Neural progenitor cell (in vitro differentiated cells): ENCODE measurements at regions not wholly inside any gene's neighbourhood (a gene's known extent, or its start where the extent isn't known, plus 50 kb on each side); places are given as distances from the start of the nearest gene placed in this dataset. TPM values are rescaled to one million over a fixed set of nuclear protein-coding genes. Genes with fewer than 3 reads are reported as not detected.
"Not testable (repeated sequence)": the region's sequence is repeated elsewhere in the genome, so short reads cannot be mapped to it uniquely, and the experiment has no call there.

Source experiments
- DNase-seq: peaks from one replicate; pipeline ENCODE4 v3.0.0-alpha.2; 2016; ENCODE audit warnings: low spot score
- H2AFZ ChIP-seq: fragments of 200-600 bp; sonication (generic); replicated peaks from 2 replicates; pipeline ENCODE4 v1.6.1; 2016; ENCODE audit warnings: antibody characterized with exemption
- H3F3A ChIP-seq: fragments of 200-600 bp; sonication (generic); 2 replicates; pipeline ENCODE4 v1.6.1; 2016; ENCODE audit warnings: antibody characterized with exemption, low read depth
- H3K27ac ChIP-seq: fragments of 200-600 bp; sonication (generic); 2 replicates; pipeline ENCODE4 v1.5.1; 2016; ENCODE audit warnings: mild to moderate bottlenecking
- H3K27me3 ChIP-seq: fragments of 200-600 bp; sonication (generic); 2 replicates; pipeline ENCODE4 v1.6.1; 2016; ENCODE audit warnings: mild to moderate bottlenecking, moderate library complexity
- H3K36me3 ChIP-seq: fragments of 200-600 bp; sonication (generic); 2 replicates; pipeline ENCODE4 v1.5.1; 2016
- H3K4me1 ChIP-seq: fragments of 200-600 bp; sonication (generic); 2 replicates; pipeline ENCODE4 v1.6.1; 2016; ENCODE audit warnings: mixed run types
- H3K4me2 ChIP-seq: fragments of 200-600 bp; sonication (generic); 2 replicates; pipeline ENCODE4 v1.6.1; 2016
- H3K4me3 ChIP-seq: fragments of 200-600 bp; sonication (generic); 2 replicates; pipeline ENCODE4 v1.5.1; 2016
- H3K79me2 ChIP-seq: fragments of 200-600 bp; sonication (generic); 2 replicates; pipeline ENCODE4 v1.6.1; 2016; ENCODE audit warnings: low read depth
- H3K9ac ChIP-seq: fragments of 200-600 bp; sonication (generic); 2 replicates; pipeline ENCODE4 v1.6.1; 2016
- H3K9me3 ChIP-seq: fragments of 200-600 bp; sonication (generic); 2 replicates; pipeline ENCODE4 v1.5.1; 2016; ENCODE audit warnings: low read depth
- H4K20me1 ChIP-seq: fragments of 200-600 bp; sonication (generic); 2 replicates; pipeline ENCODE4 v1.6.1; 2016; ENCODE audit warnings: low read depth
- H3K27ac Mint-ChIP-seq: 3 replicates; pipeline ENCODE4 v1.8.0; 2021; ENCODE audit warnings: mixed read lengths
- H3K27me3 Mint-ChIP-seq: 2 replicates; pipeline ENCODE4 v1.8.0; 2022; ENCODE audit warnings: low read depth, mild to moderate bottlenecking, inconsistent platforms, moderate library complexity, mixed read lengths; ENCODE audit not compliant: insufficient read depth
- H3K36me3 Mint-ChIP-seq: 3 replicates; pipeline ENCODE4 v1.8.0; 2021; ENCODE audit warnings: mixed read lengths
- H3K4me1 Mint-ChIP-seq: 3 replicates; pipeline ENCODE4 v1.8.0; 2021; ENCODE audit warnings: mixed read lengths
- H3K4me3 Mint-ChIP-seq: 3 replicates; pipeline ENCODE4 v1.8.0; 2021; ENCODE audit warnings: mild to moderate bottlenecking, moderate library complexity, mixed read lengths
- H3K9me3 Mint-ChIP-seq: 3 replicates; pipeline ENCODE4 v1.8.0; 2020; ENCODE audit warnings: mixed read lengths
- EZH2 ChIP-seq: fragments of 200-600 bp; sonication (generic); IDR thresholded peaks from 2 replicates; pipeline ENCODE4 v1.6.1; 2017; ENCODE audit warnings: antibody characterized with exemption, mild to moderate bottlenecking, moderate library complexity
- EZH2phosphoT487 ChIP-seq: fragments of 200-600 bp; sonication (generic); IDR thresholded peaks from 2 replicates; pipeline ENCODE4 v1.6.1; 2017; ENCODE audit warnings: antibody characterized with exemption
- small RNA-seq: library from RNA; depleted of rRNA; stranded (forward); fragments of <200 nt; gene quantifications from one replicate; pipeline ENCODE3, GENCODE V24; 2015
- TF ChIP-seq, protein P1 (sequence below): fragments of 200-600 bp; sonication (generic); IDR thresholded peaks from 2 replicates; pipeline ENCODE4 v1.5.1; 2017; ENCODE audit warnings: antibody characterized with exemption, mild to moderate bottlenecking

DNA sequence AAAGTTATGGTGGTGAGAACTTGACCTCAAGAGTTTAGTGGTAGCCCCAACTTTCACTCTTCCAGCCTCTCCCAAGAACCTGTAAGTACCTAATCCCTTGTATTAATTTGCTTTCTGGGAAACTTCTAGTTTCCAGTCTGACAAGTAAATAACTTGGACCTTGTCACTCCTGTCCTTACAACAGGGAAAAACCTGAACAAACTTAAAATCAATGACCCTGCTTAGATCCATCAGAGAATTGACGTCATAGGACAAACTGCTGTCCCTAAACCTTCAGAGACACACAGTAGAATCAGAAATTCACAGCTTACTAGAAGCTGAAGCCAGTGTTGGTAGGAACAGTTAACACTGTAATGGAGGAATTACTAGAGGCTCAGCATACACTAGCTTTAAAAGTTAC lies 60.0 kb upstream of the DCLK2 start:
- no peak overlapping the region for H3K4me3 Mint-ChIP-seq
- H3K9ac ChIP-seq: no peak overlapping the region
- peaks cover 3% of the 10 kb centered on the region for H3K4me1 Mint-ChIP-seq
- H2AFZ ChIP-seq: no peak overlapping the region
- H3F3A ChIP-seq: no peaks in the 10 kb centered on the region
- H3K4me3 ChIP-seq: no peak overlapping the region
- H3K27ac Mint-ChIP-seq: no peak overlapping the region
- H3K9me3 ChIP-seq: no peaks in the 10 kb centered on the region
- peaks cover 12% of the 10 kb centered on the region for H3K9me3 Mint-ChIP-seq
- H3K36me3 ChIP-seq: no peaks in the 10 kb centered on the region
- no peaks in the 10 kb centered on the region for H3K79me2 ChIP-seq
- no peaks in the 10 kb centered on the region for H3K27me3 ChIP-seq
- H3K27ac ChIP-seq: no peak overlapping the region
- no peaks in the 10 kb centered on the region for H3K4me1 ChIP-seq
- no peak for DNase-seq
- H3K36me3 Mint-ChIP-seq: no peaks in the 10 kb centered on the region
- H3K27me3 Mint-ChIP-seq: no peaks in the 10 kb centered on the region
- no peaks in the 10 kb centered on the region for H4K20me1 ChIP-seq
- TF ChIP-seq, protein P1, sequence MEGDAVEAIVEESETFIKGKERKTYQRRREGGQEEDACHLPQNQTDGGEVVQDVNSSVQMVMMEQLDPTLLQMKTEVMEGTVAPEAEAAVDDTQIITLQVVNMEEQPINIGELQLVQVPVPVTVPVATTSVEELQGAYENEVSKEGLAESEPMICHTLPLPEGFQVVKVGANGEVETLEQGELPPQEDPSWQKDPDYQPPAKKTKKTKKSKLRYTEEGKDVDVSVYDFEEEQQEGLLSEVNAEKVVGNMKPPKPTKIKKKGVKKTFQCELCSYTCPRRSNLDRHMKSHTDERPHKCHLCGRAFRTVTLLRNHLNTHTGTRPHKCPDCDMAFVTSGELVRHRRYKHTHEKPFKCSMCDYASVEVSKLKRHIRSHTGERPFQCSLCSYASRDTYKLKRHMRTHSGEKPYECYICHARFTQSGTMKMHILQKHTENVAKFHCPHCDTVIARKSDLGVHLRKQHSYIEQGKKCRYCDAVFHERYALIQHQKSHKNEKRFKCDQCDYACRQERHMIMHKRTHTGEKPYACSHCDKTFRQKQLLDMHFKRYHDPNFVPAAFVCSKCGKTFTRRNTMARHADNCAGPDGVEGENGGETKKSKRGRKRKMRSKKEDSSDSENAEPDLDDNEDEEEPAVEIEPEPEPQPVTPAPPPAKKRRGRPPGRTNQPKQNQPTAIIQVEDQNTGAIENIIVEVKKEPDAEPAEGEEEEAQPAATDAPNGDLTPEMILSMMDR: no peak
- TF ChIP-seq EZH2: no peak
- TF ChIP-seq EZH2phosphoT487: no peak
- no peak overlapping the region for H3K4me2 ChIP-seq

DNA sequence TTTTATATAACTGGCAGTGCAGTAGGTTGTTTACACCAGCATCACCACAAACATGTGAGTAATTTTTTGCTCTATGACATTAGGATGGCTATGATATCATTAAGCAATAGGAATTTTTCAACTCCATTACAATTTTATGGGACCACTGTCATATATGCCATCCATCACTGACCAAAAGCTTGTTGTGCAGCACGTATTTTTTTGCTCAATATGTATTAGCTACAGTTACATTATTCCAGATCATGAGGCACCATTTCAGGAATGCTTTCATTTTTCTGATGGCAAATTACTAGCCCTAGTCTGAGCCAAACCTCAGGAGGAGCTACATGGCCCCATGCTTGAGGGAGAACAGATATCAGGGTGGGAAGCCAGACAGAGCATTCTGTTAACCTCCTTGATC lies 56.8 kb upstream of the DCLK2 start:
- Histone ChIP-seq H3K4me3 (no peak overlapping the region), H4K20me1 (no peaks in the 10 kb centered on the region), H3K9me3 (no peaks in the 10 kb centered on the region), H2AFZ (no peak overlapping the region), H3K27me3 (no peaks in the 10 kb centered on the region), H3K4me2 (no peak overlapping the region), H3K36me3 (no peaks in the 10 kb centered on the region), H3K4me1 (no peaks in the 10 kb centered on the region), H3K27ac (no peak overlapping the region), H3F3A (no peaks in the 10 kb centered on the region), H3K9ac (no peak overlapping the region), H3K79me2 (no peaks in the 10 kb centered on the region)
- no peaks in the 10 kb centered on the region for H3K36me3 Mint-ChIP-seq
- no peak overlapping the region for H3K4me3 Mint-ChIP-seq
- TF ChIP-seq EZH2phosphoT487: no peak
- TF ChIP-seq, protein P1: no peak
- no peak for TF ChIP-seq EZH2
- no peaks in the 10 kb centered on the region for H3K4me1 Mint-ChIP-seq
- no peak for DNase-seq
- no peak overlapping the region for H3K27ac Mint-ChIP-seq
- no peaks in the 10 kb centered on the region for H3K27me3 Mint-ChIP-seq
- H3K9me3 Mint-ChIP-seq: peaks cover 10% of the 10 kb centered on the region

DNA sequence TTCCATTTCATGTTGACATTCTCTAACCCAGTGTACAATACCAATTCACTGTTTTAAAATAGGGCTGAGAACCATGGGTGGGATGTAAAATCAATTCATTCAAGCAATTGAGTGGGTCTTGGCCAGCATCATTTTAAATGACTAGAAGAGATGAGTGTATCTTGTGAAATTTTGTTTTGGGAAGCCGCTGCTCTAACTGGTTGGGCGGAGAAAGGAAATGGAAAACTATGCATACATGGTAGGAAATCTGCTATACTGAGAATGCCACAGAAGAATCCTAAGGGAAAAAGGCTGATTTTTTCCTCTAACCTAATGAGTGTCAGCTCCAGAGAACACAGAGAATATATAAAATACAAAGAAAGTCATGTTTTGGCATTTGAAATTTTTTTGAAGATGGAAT lies 54.8 kb upstream of the DCLK2 start:
- H3K4me1 Mint-ChIP-seq: no peaks in the 10 kb centered on the region
- H3K27ac Mint-ChIP-seq: no peak overlapping the region
- TF ChIP-seq EZH2 (no peak), EZH2phosphoT487 (no peak)
- TF ChIP-seq, protein P1: no peak
- DNase-seq: no peak
- no peak overlapping the region for H3K4me3 Mint-ChIP-seq
- no peak overlapping the region for H3K4me3 ChIP-seq
- H3K4me1 ChIP-seq: no peaks in the 10 kb centered on the region
- no peaks in the 10 kb centered on the region for H3K79me2 ChIP-seq
- no peak overlapping the region for H2AFZ ChIP-seq
- no peaks in the 10 kb centered on the region for H3K9me3 ChIP-seq
- no peaks in the 10 kb centered on the region for H3K27me3 ChIP-seq
- no peaks in the 10 kb centered on the region for H4K20me1 ChIP-seq
- peaks cover 2% of the 10 kb centered on the region for H3K27me3 Mint-ChIP-seq
- H3K36me3 ChIP-seq: no peaks in the 10 kb centered on the region
- H3K27ac ChIP-seq: no peak overlapping the region
- peaks cover 24% of the 10 kb centered on the region for H3K9me3 Mint-ChIP-seq
- H3K4me2 ChIP-seq: no peak overlapping the region
- no peaks in the 10 kb centered on the region for H3K36me3 Mint-ChIP-seq
- no peaks in the 10 kb centered on the region for H3F3A ChIP-seq
- H3K9ac ChIP-seq: no peak overlapping the region

DNA sequence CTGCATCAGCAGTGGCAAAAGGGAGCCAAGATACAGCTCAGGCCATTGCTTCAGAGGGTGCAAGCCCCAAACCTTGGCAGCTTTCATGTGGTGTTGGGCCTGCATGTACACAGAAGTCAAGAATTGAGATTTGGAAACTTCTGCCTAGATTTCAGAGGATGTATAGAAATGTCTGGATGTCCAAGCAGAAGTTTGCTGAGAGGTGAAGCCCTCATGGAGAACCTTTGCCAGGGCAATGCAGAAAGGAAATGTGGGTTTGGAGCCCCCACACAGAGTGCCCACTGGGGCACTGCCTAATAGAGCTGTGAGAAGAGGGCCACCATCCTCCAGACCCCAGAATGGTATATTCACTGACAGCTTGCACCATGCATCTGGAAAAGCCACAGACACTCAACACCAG lies 51.3 kb upstream of the DCLK2 start:
- H3F3A ChIP-seq, H2AFZ ChIP-seq, H3K79me2 ChIP-seq, H3K36me3 ChIP-seq, H3K4me1 Mint-ChIP-seq, H3K27me3 Mint-ChIP-seq, H3K36me3 Mint-ChIP-seq, H3K27ac ChIP-seq, H3K27me3 ChIP-seq, H3K27ac Mint-ChIP-seq, H4K20me1 ChIP-seq, H3K4me1 ChIP-seq, H3K9me3 ChIP-seq, H3K4me3 ChIP-seq, H3K4me3 Mint-ChIP-seq, H3K4me2 ChIP-seq, DNase-seq, H3K9ac ChIP-seq: not testable (repeated sequence)
- peaks cover 20% of the 10 kb centered on the region for H3K9me3 Mint-ChIP-seq

Small RNA genes lying in the stretch of these regions (small RNA-seq; reads per million reads assigned to genes)
- 0.09 reads per million for gene RNA5SP167
- not detected for gene RNU6-1230P
